H1 (cell line): ENCODE measurements at regions not wholly inside any gene's neighbourhood (a gene's known extent, or its start where the extent isn't known, plus 50 kb on each side); places are given as distances from the start of the nearest gene placed in this dataset.

Source experiments
- BACH1 ChIP-seq: IDR thresholded peaks from 2 replicates; pipeline ENCODE4 v1.6.1; 2012; ENCODE audit warnings: low read length, improper control_type of control experiment
- HDAC2 ChIP-seq, 2 experiments: fragments of 300-600 bp in 1 of 2; sonication (generic) in 1 of 2; IDR thresholded peaks; 2 replicates each; pipeline ENCODE4 v1.6.1; 2011 to 2012; ENCODE audit warnings: low read depth in 2 of 2, low read length in 2 of 2, mild to moderate bottlenecking in 2 of 2, moderate library complexity in 2 of 2, borderline replicate concordance in 1 of 2, inconsistent platforms in 1 of 2
- MAX ChIP-seq: IDR thresholded peaks from 2 replicates; pipeline ENCODE4 v1.6.1; 2012; ENCODE audit warnings: inconsistent platforms
- NANOG ChIP-seq: IDR thresholded peaks from 2 replicates; pipeline ENCODE4 v1.6.1; 2011; ENCODE audit warnings: low read length, low read depth, mild to moderate bottlenecking, inconsistent platforms; ENCODE audit not compliant: insufficient read depth, poor library complexity, severe bottlenecking
- SAP30 ChIP-seq: fragments of 300-600 bp; sonication (generic); IDR thresholded peaks from 2 replicates; pipeline ENCODE4 v1.7.1; 2012; ENCODE audit warnings: low read length, moderate library complexity, mild to moderate bottlenecking, inconsistent platforms; ENCODE audit not compliant: insufficient read depth, insufficient replicate concordance
- TCF12 ChIP-seq: IDR thresholded peaks from 2 replicates; pipeline ENCODE4 v1.6.1; 2011; ENCODE audit warnings: low read depth, mild to moderate bottlenecking, low read length
- TEAD4 ChIP-seq: IDR thresholded peaks from 2 replicates; pipeline ENCODE4 v1.6.1; 2012; ENCODE audit warnings: low read depth, low read length, inconsistent platforms, mixed read lengths
- ZNF274 ChIP-seq: IDR thresholded peaks from 2 replicates; pipeline ENCODE4 v1.7.0; 2012; ENCODE audit warnings: low read length, borderline replicate concordance; ENCODE audit errors: extremely low read depth
- TF ChIP-seq, protein P1 (sequence below): fragments of 300-600 bp; sonication (generic); IDR thresholded peaks from 2 replicates; pipeline ENCODE4 v1.7.1; 2012; ENCODE audit warnings: low read length, moderate library complexity, mild to moderate bottlenecking, inconsistent platforms; ENCODE audit not compliant: insufficient replicate concordance

GRCh38 chr21:38913120-38913892 lies 107.6 kb downstream of the ETS2 start (continued):
- TF ChIP-seq HDAC2 (IDR thresholded peaks at IDR 0.05; ENCODE audit: borderline replicate concordance in 1 of 2, low read depth in 2 of 2, low read length in 2 of 2) (0 out of 4 replicates have a peak, but pooled peaks of 1 of the 2 experiments have one; percentile 23), ZNF274 (no peak), TCF12 (no peak), NANOG (no peak), BACH1 (no peak), TEAD4 (peak; percentile 47; the same call in 1 of the 2 replicates), MAX (peak; percentile 20; the same call in 1 of the 2 replicates), SAP30 (peak; percentile 57)
- TF ChIP-seq, protein P1, sequence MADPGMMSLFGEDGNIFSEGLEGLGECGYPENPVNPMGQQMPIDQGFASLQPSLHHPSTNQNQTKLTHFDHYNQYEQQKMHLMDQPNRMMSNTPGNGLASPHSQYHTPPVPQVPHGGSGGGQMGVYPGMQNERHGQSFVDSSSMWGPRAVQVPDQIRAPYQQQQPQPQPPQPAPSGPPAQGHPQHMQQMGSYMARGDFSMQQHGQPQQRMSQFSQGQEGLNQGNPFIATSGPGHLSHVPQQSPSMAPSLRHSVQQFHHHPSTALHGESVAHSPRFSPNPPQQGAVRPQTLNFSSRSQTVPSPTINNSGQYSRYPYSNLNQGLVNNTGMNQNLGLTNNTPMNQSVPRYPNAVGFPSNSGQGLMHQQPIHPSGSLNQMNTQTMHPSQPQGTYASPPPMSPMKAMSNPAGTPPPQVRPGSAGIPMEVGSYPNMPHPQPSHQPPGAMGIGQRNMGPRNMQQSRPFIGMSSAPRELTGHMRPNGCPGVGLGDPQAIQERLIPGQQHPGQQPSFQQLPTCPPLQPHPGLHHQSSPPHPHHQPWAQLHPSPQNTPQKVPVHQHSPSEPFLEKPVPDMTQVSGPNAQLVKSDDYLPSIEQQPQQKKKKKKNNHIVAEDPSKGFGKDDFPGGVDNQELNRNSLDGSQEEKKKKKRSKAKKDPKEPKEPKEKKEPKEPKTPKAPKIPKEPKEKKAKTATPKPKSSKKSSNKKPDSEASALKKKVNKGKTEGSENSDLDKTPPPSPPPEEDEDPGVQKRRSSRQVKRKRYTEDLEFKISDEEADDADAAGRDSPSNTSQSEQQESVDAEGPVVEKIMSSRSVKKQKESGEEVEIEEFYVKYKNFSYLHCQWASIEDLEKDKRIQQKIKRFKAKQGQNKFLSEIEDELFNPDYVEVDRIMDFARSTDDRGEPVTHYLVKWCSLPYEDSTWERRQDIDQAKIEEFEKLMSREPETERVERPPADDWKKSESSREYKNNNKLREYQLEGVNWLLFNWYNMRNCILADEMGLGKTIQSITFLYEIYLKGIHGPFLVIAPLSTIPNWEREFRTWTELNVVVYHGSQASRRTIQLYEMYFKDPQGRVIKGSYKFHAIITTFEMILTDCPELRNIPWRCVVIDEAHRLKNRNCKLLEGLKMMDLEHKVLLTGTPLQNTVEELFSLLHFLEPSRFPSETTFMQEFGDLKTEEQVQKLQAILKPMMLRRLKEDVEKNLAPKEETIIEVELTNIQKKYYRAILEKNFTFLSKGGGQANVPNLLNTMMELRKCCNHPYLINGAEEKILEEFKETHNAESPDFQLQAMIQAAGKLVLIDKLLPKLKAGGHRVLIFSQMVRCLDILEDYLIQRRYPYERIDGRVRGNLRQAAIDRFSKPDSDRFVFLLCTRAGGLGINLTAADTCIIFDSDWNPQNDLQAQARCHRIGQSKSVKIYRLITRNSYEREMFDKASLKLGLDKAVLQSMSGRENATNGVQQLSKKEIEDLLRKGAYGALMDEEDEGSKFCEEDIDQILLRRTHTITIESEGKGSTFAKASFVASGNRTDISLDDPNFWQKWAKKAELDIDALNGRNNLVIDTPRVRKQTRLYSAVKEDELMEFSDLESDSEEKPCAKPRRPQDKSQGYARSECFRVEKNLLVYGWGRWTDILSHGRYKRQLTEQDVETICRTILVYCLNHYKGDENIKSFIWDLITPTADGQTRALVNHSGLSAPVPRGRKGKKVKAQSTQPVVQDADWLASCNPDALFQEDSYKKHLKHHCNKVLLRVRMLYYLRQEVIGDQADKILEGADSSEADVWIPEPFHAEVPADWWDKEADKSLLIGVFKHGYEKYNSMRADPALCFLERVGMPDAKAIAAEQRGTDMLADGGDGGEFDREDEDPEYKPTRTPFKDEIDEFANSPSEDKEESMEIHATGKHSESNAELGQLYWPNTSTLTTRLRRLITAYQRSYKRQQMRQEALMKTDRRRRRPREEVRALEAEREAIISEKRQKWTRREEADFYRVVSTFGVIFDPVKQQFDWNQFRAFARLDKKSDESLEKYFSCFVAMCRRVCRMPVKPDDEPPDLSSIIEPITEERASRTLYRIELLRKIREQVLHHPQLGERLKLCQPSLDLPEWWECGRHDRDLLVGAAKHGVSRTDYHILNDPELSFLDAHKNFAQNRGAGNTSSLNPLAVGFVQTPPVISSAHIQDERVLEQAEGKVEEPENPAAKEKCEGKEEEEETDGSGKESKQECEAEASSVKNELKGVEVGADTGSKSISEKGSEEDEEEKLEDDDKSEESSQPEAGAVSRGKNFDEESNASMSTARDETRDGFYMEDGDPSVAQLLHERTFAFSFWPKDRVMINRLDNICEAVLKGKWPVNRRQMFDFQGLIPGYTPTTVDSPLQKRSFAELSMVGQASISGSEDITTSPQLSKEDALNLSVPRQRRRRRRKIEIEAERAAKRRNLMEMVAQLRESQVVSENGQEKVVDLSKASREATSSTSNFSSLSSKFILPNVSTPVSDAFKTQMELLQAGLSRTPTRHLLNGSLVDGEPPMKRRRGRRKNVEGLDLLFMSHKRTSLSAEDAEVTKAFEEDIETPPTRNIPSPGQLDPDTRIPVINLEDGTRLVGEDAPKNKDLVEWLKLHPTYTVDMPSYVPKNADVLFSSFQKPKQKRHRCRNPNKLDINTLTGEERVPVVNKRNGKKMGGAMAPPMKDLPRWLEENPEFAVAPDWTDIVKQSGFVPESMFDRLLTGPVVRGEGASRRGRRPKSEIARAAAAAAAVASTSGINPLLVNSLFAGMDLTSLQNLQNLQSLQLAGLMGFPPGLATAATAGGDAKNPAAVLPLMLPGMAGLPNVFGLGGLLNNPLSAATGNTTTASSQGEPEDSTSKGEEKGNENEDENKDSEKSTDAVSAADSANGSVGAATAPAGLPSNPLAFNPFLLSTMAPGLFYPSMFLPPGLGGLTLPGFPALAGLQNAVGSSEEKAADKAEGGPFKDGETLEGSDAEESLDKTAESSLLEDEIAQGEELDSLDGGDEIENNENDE, result no peak
